Testis (tissue), 2 donors: ENCODE measurements at regions not wholly inside any gene's neighbourhood (a gene's known extent, or its start where the extent isn't known, plus 50 kb on each side); places are given as distances from the start of the nearest gene placed in this dataset.
"Not testable (repeated sequence)": the region's sequence is repeated elsewhere in the genome, so short reads cannot be mapped to it uniquely, and the experiment has no call there.

Experiments
- DNase-seq: peaks from one replicate; pipeline ENCODE4 v3.0.0-alpha.2; 2019
- H3K27ac ChIP-seq, 2 donors: fragments of 200-600 bp; sonication (generic); one replicate each; pipeline ENCODE4 v1.5.1; 2019
- H3K27me3 ChIP-seq: fragments of 200-600 bp; sonication (generic); one replicate; pipeline ENCODE4 v1.5.1; 2019
- H3K36me3 ChIP-seq: fragments of 200-600 bp; sonication (generic); one replicate; pipeline ENCODE4 v1.5.1; 2017; ENCODE audit warnings: low read depth; ENCODE audit errors: missing control alignments
- H3K4me1 ChIP-seq: fragments of 200-600 bp; sonication (generic); one replicate; pipeline ENCODE4 v1.5.1; 2019
- H3K4me3 ChIP-seq, 2 donors: fragments of 200-600 bp; sonication (generic); one replicate each; pipeline ENCODE4 v1.5.1; 2017 to 2019
- H3K9me3 ChIP-seq: fragments of 200-600 bp; sonication (generic); one replicate; pipeline ENCODE4 v1.5.1; 2017
- POLR2A ChIP-seq: fragments of 450-650 bp; IDR thresholded peaks from one replicate; pipeline ENCODE4 v1.6.1; 2017; ENCODE audit warnings: antibody characterized with exemption, mild to moderate bottlenecking, moderate library complexity
- WGBS, 2 donors: methylation state at CpG; one replicate each; pipeline ENCODE4 v1.1.5; 2018; 5-methylcytosine and 5-hydroxymethylcytosine counted together
- intact Hi-C: fragments of 100-400 bp; cut with DNase I; formaldehyde crosslinking; loops from one replicate; pipeline ENCODE4 v1.15.1; 2023; ENCODE audit warnings: low total_unique reads
- TF ChIP-seq, protein P1 (sequence below), 3 experiments: fragments of 450-650 bp in 2 of 3; fragments of 200-600 bp in 1 of 3; sonication (generic) in 1 of 3; IDR thresholded peaks; one replicate each; pipeline ENCODE4 v1.5.1; 2016 to 2019; ENCODE audit warnings: antibody characterized with exemption in 3 of 3, mild to moderate bottlenecking in 2 of 3, moderate library complexity in 1 of 3

DNA sequence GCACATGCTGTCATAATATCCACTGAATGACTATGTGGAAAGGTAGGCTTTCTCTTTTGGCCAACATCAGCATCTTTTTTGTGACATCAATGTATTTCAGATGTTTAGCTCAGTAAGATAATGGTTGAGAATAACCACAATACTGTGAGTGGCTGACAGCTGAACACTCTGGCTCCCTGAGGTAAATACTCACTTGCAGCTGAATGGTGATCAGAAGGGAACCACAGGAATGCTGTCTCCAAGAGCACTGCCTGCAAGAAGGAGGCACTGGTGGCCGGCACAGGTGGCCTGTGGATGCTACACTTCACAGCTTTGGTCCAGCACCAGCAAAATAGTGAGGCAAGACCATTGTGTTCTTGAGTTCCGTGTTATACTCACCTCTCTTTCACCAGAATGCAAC is 118.7 kb upstream of the PPM1J start:
- Histone ChIP-seq H3K4me3 (no peak overlapping the region), H3K4me1 (no peaks in the 10 kb centered on the region), H3K27ac (no peak overlapping the region), H3K9me3 (no peaks in the 10 kb centered on the region), H3K27me3 (no peaks in the 10 kb centered on the region), H3K36me3 (no peaks in the 10 kb centered on the region)
- intact Hi-C loops: no loop called here
- TF ChIP-seq, protein P1, sequence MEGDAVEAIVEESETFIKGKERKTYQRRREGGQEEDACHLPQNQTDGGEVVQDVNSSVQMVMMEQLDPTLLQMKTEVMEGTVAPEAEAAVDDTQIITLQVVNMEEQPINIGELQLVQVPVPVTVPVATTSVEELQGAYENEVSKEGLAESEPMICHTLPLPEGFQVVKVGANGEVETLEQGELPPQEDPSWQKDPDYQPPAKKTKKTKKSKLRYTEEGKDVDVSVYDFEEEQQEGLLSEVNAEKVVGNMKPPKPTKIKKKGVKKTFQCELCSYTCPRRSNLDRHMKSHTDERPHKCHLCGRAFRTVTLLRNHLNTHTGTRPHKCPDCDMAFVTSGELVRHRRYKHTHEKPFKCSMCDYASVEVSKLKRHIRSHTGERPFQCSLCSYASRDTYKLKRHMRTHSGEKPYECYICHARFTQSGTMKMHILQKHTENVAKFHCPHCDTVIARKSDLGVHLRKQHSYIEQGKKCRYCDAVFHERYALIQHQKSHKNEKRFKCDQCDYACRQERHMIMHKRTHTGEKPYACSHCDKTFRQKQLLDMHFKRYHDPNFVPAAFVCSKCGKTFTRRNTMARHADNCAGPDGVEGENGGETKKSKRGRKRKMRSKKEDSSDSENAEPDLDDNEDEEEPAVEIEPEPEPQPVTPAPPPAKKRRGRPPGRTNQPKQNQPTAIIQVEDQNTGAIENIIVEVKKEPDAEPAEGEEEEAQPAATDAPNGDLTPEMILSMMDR (IDR thresholded peaks at IDR 0.05): no peak
- no peak for TF ChIP-seq POLR2A
- no peak for DNase-seq
- WGBS, 2 donors: 71 to 98% methylated on average over 2 of the region's 2 CpGs

DNA sequence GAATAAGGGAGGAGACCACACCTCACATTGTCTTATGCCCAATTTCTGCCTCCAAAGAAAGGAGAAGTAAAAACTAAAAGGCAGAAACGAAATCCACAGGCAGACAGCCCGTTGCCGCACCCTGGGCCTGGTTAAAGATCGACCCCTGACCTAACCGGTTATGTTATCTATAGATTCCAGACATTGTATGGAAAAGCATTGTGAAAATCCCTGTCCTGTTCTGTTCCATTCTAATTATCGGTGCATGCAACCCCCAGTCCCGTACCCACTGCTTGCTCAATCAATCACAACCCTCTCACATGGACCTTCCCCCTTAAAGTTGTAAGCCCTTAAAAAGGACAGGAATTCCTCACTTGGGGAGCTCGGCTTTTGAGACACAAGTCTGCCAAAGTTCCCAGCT is 117.1 kb upstream of the PPM1J start:
- H3K36me3 ChIP-seq, H3K4me1 ChIP-seq, H3K4me3 ChIP-seq, H3K9me3 ChIP-seq, H3K27me3 ChIP-seq, DNase-seq, intact Hi-C loops, H3K27ac ChIP-seq: not testable (repeated sequence)
- 74 to 75% methylated on average over 8 of the region's 8 CpGs for WGBS, 2 donors

DNA sequence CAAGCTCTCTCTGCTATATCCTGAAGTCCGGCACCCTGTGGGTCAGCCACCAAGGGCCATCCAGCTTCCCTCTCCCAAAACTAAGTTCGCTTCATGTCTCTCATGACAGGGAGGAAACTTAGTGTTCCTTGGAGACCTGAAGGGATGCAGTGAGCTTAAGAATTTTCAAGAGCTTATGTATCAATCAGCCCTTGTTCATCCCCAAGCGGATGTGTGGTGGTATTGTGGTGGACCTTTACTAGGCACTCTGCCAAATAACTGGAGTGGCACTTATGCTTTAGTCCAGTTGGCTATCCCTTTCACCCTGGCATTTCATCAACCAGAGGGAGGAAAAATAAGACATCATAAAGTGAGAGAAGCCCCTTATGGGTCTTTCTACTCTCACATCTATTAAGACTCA is 114.6 kb upstream of the PPM1J start:
- 90 to 97% methylated on average over 3 of the region's 3 CpGs for WGBS, 2 donors
- H3K4me3 ChIP-seq, H3K36me3 ChIP-seq, intact Hi-C loops, H3K9me3 ChIP-seq, H3K27ac ChIP-seq, H3K4me1 ChIP-seq, H3K27me3 ChIP-seq, DNase-seq: not testable (repeated sequence)

DNA sequence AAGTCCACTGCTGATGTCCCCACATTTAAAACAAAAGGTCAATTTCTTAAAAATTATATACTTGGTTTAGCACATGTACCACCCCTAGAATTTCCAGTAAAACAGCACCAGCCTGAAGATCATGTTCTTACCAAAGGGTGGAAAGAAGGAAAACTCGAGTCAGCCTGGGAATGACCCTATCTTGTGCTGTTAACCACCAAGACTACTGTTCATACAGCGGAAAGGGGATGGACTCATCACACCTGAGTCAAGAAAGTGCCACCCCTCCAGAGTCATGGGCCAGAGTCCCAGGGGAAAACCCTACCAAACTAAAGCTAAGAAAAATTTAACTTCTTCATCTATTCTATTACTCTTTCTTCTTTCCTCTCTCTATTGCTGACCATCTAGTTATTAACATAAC is 113.6 kb upstream of the PPM1J start:
- Histone ChIP-seq H3K9me3 (no peaks in the 10 kb centered on the region), H3K4me3 (no peak overlapping the region), H3K36me3 (no peaks in the 10 kb centered on the region), H3K27ac (no peak overlapping the region), H3K4me1 (no peaks in the 10 kb centered on the region), H3K27me3 (no peaks in the 10 kb centered on the region)
- 83 to 84% methylated on average over 2 of the region's 2 CpGs for WGBS, 2 donors
- intact Hi-C loops: no loop called here
- TF ChIP-seq, protein P1 (IDR thresholded peaks at IDR 0.05): no peak
- no peak for TF ChIP-seq POLR2A
- no peak for DNase-seq

DNA sequence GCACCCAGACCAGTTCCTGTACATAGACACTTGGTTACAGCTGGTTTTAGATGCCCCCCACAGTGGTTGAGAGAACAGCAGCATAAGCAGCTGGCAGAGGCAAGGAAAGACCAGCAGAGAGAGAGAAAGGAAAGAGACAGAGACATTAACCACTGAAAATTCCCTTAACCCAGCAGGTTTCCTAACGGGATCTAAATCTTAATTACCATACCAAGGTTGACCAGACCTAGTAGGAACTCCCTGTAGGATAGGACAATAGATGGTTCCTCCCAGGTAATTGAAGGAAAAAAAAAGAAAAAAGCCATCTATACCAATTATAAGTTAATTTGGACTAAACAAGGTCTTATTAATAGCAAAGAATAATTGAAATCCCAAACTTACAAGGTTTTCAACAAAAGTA is 112.3 kb upstream of the PPM1J start:
- intact Hi-C loops, H3K36me3 ChIP-seq, H3K9me3 ChIP-seq, H3K27me3 ChIP-seq, H3K27ac ChIP-seq, H3K4me3 ChIP-seq, DNase-seq, H3K4me1 ChIP-seq: not testable (repeated sequence)
- 62 to 70% methylated on average over 1 of the region's 1 CpG for WGBS, 2 donors

DNA sequence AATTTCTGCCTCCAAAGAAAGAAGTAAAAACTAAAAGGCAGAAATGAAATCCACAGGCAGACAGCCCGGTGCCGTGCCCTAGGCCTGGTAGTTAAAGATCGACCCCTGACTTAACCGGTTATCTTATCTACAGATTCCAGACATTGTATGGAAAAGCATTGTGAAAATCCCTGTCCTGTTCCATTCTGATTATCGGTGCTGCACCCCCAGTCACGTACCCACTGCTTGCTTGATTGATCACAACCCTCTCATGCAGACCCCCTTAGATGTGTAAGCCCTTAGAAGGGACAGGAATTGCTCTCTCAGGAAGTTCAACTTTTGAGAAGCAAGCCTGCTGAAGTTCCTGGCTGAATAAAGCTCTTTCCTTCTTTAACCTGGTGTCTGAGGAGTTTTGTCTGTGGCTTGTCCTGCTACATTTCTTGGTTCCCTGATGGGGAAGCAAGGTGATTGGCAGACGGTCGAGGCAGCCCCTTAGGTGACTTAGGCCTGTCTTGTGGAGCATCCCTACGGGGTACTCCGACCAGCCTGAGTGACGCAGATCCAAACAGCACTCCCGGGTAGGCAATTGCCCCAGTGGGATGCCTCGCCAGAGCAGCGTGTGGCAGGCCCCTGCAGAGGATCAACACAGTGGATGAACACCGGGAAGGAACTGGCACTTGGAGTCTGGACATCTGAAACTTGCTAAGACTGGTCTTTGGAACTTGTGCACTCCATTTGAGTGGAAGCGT is 111.2 kb upstream of the PPM1J start:
- Histone ChIP-seq H3K27me3 (no peaks in the 10 kb centered on the region), H3K4me1 (no peaks in the 10 kb centered on the region), H3K36me3 (no peaks in the 10 kb centered on the region), H3K9me3 (no peaks in the 10 kb centered on the region), H3K27ac (no peak overlapping the region), H3K4me3 (no peak overlapping the region)
- WGBS, 2 donors: 90 to 93% methylated on average over 16 of the region's 16 CpGs
- intact Hi-C loops: no loop called here
- TF ChIP-seq, protein P1 (IDR thresholded peaks at IDR 0.05): no peak
- no peak for TF ChIP-seq POLR2A
- no peak for DNase-seq

DNA sequence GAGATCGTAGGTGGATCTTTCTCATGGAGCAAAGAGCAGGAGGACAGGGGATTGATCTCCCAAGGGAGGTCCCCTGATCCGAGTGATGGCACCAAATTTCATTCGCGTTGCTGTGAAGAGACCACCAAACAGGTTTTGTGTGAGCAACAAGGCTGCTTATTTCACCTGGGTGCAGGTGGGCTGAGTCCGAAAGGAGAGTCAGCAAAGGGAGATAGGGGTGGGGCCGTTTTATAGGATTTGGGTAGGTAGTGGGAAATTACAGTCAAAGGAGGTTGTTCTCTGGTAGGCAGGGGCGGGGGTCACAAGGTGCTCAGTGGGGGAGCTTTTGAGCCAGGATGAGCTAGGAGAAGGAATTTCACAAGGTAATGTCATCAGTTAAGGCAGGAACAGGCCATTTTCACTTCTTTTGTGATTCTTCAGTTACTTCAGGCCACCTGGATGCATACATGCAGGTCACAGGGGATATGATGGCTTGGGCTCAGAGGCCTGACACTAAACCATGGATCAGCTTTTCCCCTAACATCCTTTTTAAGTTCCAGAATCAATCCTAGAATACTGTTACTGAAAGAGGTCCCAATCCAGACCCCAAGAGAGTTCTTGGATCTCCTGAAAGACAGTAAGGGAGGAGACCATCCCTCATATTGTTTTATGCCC is 110.6 kb upstream of the PPM1J start:
- H3K27me3 ChIP-seq, H3K36me3 ChIP-seq, H3K9me3 ChIP-seq, H3K4me1 ChIP-seq, DNase-seq, intact Hi-C loops, H3K27ac ChIP-seq, H3K4me3 ChIP-seq: not testable (repeated sequence)
- 86 to 90% methylated on average over 7 of the region's 7 CpGs for WGBS, 2 donors

DNA sequence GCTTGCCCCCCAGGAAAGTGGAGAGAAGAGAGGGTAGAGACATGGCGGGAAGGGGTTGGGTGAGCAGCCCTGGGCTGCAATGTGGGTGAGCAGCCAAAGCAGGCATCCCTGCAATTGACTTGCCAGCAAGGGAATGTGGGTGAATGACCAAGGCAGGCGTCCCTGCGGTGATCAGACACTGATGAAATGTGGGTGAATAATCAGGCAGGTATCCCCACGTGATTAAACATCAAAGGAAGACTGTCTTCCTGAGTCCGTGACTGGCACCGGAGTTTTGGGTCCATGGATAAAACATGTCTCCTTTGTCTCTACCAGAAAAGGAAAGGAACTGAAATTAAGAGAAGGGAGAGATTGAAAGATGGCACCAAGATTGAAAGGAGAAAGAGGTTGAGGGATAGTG is 109.9 kb upstream of the PPM1J start:
- H3K27ac ChIP-seq, H3K36me3 ChIP-seq, intact Hi-C loops, H3K4me3 ChIP-seq, H3K9me3 ChIP-seq, DNase-seq, H3K4me1 ChIP-seq, H3K27me3 ChIP-seq: not testable (repeated sequence)
- 84 to 89% methylated on average over 6 of the region's 6 CpGs for WGBS, 2 donors

DNA sequence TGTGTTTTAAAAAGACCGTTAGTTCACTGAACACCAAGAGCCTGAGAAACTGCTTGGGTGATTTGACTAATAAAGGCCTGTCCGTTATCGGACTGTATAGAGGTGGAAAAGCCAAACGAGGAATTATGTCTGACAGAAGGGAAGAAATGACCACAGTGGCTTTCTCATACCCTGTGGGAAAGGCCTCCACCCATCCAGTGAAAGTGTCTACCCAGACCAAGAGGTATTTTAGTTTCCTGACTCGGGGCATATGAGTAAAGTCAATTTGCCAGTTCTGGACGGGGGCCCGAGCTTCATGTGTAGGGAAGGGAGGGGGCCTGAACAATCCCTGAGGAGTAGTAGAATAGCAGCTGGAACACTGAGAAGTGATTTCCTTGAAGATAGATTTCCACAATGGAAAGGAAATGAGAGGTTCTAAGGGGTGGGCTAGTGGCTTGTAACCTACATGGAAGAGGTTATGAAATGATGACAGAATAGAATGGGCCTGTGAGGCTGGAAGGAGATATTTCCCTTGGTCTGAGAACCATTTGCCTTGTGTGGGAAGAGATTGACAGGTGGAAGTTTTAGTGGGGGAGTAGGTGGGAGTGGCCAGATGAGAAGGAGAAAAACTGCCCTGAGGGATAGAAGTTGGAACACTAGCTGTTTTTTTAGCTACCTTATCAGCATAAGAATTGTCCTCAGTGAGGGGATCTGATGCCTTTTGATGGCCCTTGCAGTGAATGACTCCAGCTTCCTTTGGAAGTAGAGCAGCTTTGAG is 106.4 kb upstream of the PPM1J start:
- DNase-seq: not testable (repeated sequence)

More for the DNA sequence above, 106.4 kb upstream of the PPM1J start:
- H3K27ac ChIP-seq, H3K4me1 ChIP-seq, H3K4me3 ChIP-seq, H3K9me3 ChIP-seq, H3K36me3 ChIP-seq, H3K27me3 ChIP-seq, intact Hi-C loops: not testable (repeated sequence)
- WGBS, 2 donors: 87 to 95% methylated on average over 7 of the region's 7 CpGs
